ENCODE measurements at regions not wholly inside any gene's neighbourhood (a gene's known extent, or its start where the extent isn't known, plus 50 kb on each side); places are given as distances from the start of the nearest gene placed in this dataset.
A peak's percentile ranks its signal among the peaks of the same experiment; 100 is the strongest.

DNA sequence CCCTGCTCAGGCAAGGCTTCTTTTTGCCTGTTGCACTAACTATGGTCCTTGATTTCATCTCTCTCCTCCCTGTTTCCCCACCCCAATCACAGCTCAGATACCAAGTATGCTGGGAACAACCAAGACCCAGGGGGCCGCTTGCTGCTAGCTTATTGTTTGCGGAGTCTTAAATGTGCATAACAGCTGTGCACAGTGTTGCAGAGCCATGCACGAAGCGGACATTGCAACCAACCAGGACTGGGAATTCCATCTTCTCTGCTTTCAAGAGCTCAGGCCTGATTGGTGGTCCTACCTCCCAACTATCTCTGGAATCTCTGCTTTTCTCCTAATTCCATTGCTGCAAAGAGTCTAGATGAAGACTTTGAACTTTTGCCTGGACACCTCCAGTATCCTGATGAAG is 281.3 kb upstream of the TNRC6C start:
- Histone ChIP-seq H3K9me3 (ENCODE audit: severe bottlenecking) (no peaks in the 10 kb centered on the region), H3K27me3 (ENCODE audit: insufficient read depth, poor library complexity, severe bottlenecking) (peaks cover 52% of the 10 kb centered on the region), H3K36me3 (ENCODE audit: low read depth) (no peaks in the 10 kb centered on the region), H3K4me1 (ENCODE audit: insufficient read depth, poor library complexity, severe bottlenecking) (no peaks in the 10 kb centered on the region), H3K27ac (ENCODE audit: poor library complexity, severe bottlenecking) (no peak overlapping the region), H3K4me3 (ENCODE audit: severe bottlenecking) (no peak overlapping the region)
- ATAC-seq (ENCODE audit: low read depth) (no peak), DNase-seq (ENCODE audit: low spot score) (no peak)
- TF ChIP-seq, protein P1, sequence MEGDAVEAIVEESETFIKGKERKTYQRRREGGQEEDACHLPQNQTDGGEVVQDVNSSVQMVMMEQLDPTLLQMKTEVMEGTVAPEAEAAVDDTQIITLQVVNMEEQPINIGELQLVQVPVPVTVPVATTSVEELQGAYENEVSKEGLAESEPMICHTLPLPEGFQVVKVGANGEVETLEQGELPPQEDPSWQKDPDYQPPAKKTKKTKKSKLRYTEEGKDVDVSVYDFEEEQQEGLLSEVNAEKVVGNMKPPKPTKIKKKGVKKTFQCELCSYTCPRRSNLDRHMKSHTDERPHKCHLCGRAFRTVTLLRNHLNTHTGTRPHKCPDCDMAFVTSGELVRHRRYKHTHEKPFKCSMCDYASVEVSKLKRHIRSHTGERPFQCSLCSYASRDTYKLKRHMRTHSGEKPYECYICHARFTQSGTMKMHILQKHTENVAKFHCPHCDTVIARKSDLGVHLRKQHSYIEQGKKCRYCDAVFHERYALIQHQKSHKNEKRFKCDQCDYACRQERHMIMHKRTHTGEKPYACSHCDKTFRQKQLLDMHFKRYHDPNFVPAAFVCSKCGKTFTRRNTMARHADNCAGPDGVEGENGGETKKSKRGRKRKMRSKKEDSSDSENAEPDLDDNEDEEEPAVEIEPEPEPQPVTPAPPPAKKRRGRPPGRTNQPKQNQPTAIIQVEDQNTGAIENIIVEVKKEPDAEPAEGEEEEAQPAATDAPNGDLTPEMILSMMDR (IDR thresholded peaks at IDR 0.05; ENCODE audit: poor library complexity, severe bottlenecking), result no peak

DNA sequence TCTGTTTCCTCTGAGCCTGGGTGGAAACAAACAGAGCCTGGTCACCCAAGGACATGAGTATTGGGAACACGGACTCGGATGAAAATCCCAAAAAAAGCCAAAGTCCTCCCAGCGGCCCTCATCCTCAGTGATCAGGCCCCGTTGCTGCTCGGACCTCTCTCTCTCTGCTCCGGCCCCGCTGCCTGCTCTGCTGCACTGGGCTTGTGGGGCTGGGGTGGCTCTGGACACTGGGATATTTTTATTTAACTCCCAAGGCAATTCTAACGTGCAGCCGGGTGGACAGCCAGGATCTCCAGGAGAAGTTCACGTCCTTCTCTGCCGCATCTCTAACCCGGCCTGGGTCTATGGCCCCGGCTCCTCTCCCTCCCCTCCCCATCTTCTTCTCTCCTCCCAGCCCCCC is 280.9 kb upstream of the TNRC6C start:
- TF ChIP-seq, protein P1 (IDR thresholded peaks at IDR 0.05; ENCODE audit: poor library complexity, severe bottlenecking), result no peak
- H3K27me3 ChIP-seq (ENCODE audit: insufficient read depth, poor library complexity, severe bottlenecking), result peaks cover 48% of the 10 kb centered on the region
- no peaks in the 10 kb centered on the region for H3K9me3 ChIP-seq (ENCODE audit: severe bottlenecking)
- H3K27ac ChIP-seq (ENCODE audit: poor library complexity, severe bottlenecking), result no peak overlapping the region
- no peaks in the 10 kb centered on the region for H3K36me3 ChIP-seq (ENCODE audit: low read depth)
- ATAC-seq (ENCODE audit: low read depth) (no peak), DNase-seq (ENCODE audit: low spot score) (no peak)
- H3K4me1 ChIP-seq (ENCODE audit: insufficient read depth, poor library complexity, severe bottlenecking), result no peaks in the 10 kb centered on the region
- no peak overlapping the region for H3K4me3 ChIP-seq (ENCODE audit: severe bottlenecking)

DNA sequence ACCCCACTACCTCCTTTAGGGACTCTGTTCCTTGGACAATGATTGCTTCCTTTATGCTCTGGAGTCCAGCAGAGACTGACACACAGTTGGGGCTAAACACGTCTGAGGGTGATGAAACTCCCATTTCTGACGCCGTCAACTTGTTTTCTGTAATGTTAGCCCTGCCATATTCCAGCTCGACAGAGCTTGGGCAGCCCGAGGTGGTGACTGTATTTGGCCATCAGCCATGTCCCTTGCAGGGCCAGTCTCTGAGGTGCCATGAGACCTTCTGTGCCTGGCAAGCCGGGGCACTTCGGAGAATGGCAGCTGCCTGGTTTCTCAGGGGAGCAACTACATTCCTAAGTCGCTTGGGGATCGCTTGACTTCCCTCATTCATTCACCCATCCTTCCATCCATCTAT is 278.9 kb upstream of the TNRC6C start:
- H3K36me3 ChIP-seq (ENCODE audit: low read depth), result no peaks in the 10 kb centered on the region
- no peak overlapping the region for H3K27ac ChIP-seq (ENCODE audit: poor library complexity, severe bottlenecking)
- TF ChIP-seq, protein P1 (IDR thresholded peaks at IDR 0.05; ENCODE audit: poor library complexity, severe bottlenecking), result no peak
- H3K4me1 ChIP-seq (ENCODE audit: insufficient read depth, poor library complexity, severe bottlenecking), result no peaks in the 10 kb centered on the region
- ATAC-seq (ENCODE audit: low read depth), result no peak
- peaks cover 42% of the 10 kb centered on the region for H3K27me3 ChIP-seq (ENCODE audit: insufficient read depth, poor library complexity, severe bottlenecking)
- no peaks in the 10 kb centered on the region for H3K9me3 ChIP-seq (ENCODE audit: severe bottlenecking)
- no peak overlapping the region for H3K4me3 ChIP-seq (ENCODE audit: severe bottlenecking)
- DNase-seq (ENCODE audit: low spot score), result no peak

DNA sequence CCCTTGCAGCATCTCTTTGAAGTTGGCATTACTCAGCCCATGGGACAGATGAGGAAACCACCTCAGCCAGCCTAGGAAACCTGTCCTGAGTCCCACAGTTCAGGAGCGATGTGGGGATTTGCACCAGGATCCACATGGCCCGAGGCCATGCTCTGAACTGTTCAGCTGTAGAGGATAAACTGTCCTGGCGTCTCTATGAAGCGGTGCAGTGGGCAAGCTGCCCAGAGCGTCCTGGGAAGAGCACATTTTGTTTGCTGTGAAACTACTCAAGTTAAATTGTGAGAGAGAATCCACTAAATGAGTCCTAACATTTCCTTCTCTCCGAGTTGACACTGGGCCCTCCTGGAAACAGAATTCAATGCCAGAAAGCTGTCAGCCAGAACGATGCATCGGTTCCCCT is 276.6 kb upstream of the TNRC6C start:
- H3K27ac ChIP-seq (ENCODE audit: poor library complexity, severe bottlenecking), result no peak overlapping the region
- H3K9me3 ChIP-seq (ENCODE audit: severe bottlenecking), result no peaks in the 10 kb centered on the region
- no peaks in the 10 kb centered on the region for H3K4me1 ChIP-seq (ENCODE audit: insufficient read depth, poor library complexity, severe bottlenecking)
- no peaks in the 10 kb centered on the region for H3K36me3 ChIP-seq (ENCODE audit: low read depth)
- TF ChIP-seq, protein P1 (IDR thresholded peaks at IDR 0.05; ENCODE audit: poor library complexity, severe bottlenecking), result no peak
- no peak overlapping the region for H3K4me3 ChIP-seq (ENCODE audit: severe bottlenecking)
- ATAC-seq (ENCODE audit: low read depth), result peak; percentile 31; the same call in 1 of the 3 replicates
- DNase-seq (ENCODE audit: low spot score), result no peak
- H3K27me3 ChIP-seq (ENCODE audit: insufficient read depth, poor library complexity, severe bottlenecking), result peaks cover 20% of the 10 kb centered on the region

DNA sequence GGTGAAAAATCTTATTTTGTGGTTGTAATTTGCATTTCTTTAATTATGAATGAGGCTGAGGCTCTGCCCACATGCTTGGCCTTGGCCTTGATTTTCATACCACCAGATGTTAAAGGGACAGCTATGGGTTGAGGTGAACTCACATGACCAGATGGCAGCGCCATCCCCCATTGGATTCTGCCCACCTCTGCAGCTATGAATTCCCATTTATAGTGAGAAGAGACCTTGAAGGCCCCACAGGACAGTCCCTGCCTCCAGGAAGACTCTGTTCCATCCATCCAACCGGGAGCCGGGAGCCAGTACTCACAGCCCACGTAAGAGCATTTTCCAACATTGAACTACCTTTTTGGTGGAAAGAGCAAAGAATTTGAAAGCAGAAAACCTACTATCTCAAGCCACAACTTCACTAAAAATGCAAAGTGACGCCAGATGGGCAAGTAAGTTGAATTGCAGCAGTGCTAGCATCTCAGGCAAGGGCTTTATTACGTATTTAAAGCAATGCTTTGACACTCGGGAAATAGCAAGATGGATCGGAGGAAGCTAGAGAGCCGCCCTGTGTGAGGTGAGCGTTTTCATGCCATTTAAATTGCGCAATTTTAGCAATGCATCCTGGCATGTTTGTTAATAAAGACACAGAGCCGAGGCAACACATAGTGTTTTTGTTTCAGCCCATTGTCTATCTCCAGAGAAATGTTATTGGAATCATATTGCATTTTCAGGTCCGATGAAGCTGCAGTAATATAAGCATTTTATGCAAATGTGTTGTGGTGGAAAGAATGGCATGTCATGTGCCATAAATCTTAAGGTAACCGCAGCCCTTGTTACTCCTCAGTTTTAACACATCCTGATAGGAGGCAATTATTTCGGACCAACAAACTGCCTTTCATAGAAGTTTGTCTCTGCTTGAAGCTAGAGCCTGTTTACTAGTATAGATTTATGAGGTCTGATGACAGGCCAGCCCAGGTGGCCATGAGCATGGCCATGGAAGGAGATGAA is 273.4 kb upstream of the TNRC6C start:
- no peak for DNase-seq (ENCODE audit: low spot score)
- no peak overlapping the region for H3K27ac ChIP-seq (ENCODE audit: poor library complexity, severe bottlenecking)
- TF ChIP-seq, protein P1 (IDR thresholded peaks at IDR 0.05; ENCODE audit: poor library complexity, severe bottlenecking), result no peak
- no peaks in the 10 kb centered on the region for H3K36me3 ChIP-seq (ENCODE audit: low read depth)
- no peaks in the 10 kb centered on the region for H3K9me3 ChIP-seq (ENCODE audit: severe bottlenecking)
- peaks cover 8% of the 10 kb centered on the region for H3K27me3 ChIP-seq (ENCODE audit: insufficient read depth, poor library complexity, severe bottlenecking)
- no peak for ATAC-seq (ENCODE audit: low read depth)
- H3K4me1 ChIP-seq (ENCODE audit: insufficient read depth, poor library complexity, severe bottlenecking), result no peaks in the 10 kb centered on the region
- H3K4me3 ChIP-seq (ENCODE audit: severe bottlenecking), result no peak overlapping the region

Data from RWPE2 (cell line).